Prostate gland (tissue), 2 donors: ENCODE measurements at regions not wholly inside any gene's neighbourhood (a gene's known extent, or its start where the extent isn't known, plus 50 kb on each side); places are given as distances from the start of the nearest gene placed in this dataset.

Experiments
- CTCF ChIP-seq, 4 experiments: fragments of 200-600 bp in 2 of 4; fragments of 450-650 bp in 2 of 4; sonication (generic) in 2 of 4; IDR thresholded peaks; 1 replicate in 3 of 4; 2 replicates in 1 of 4; pipeline ENCODE4 v1.5.1; 2016 to 2019; ENCODE audit warnings: antibody characterized with exemption in 4 of 4, mild to moderate bottlenecking in 2 of 4, moderate library complexity in 2 of 4
- POLR2A ChIP-seq: fragments of 450-650 bp; IDR thresholded peaks from one replicate; pipeline ENCODE4 v1.6.1; 2016; ENCODE audit warnings: antibody characterized with exemption, mild to moderate bottlenecking
- POLR2AphosphoS5 ChIP-seq: sonication (generic); formaldehyde crosslinking; IDR thresholded peaks from one replicate; pipeline ENCODE4 v1.6.1; 2017; ENCODE audit warnings: antibody characterized with exemption

- TF ChIP-seq CTCF (IDR thresholded peaks at IDR 0.05) = no peak
- TF ChIP-seq POLR2A = no peak
- no peak for TF ChIP-seq POLR2AphosphoS5
These were observed 670.5 kb upstream of the ARGLU1 start for GRCh38 chr13:107238262-107238981.
